ENCODE measurements at regions not wholly inside any gene's neighbourhood (a gene's known extent, or its start where the extent isn't known, plus 50 kb on each side); places are given as distances from the start of the nearest gene placed in this dataset.

DNA sequence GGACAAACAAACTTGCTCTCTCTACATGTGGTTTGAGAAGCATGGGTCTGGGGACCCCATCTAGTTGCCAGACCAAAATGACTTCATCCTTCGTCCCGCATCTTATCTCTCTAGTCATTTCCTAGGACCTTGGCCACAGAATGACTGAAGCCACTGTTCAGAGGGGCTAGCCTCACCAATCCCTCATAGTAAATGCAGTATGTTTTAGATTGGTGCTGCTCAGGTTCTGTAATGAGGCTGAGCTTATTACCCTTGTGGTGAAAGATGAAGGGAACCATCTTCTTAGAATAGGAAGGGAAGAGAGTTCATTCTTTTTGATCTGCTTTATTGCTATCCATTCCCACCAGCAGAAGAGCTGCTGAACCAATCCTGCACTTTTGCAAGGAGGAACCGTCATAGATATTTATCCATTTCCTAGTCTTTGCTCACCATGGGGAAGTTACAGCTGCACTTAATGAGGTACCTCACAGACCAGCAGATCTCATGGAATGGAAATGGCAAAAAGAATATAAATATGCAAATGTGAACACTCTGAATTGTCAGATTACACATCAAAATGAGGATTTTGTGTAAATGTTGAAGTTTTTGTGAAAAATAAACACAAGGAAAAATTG, 436.7 kb downstream of the LPIN1 start:
- H3K27ac ChIP-seq (ENCODE audit: low read length) = no peak overlapping the region
- in situ Hi-C loops (cut with HindIII; ENCODE audit: low pct_unique_long_range_greater_than_20kb, low sequenced_read_pairs) = no loop called here
- no peaks in the 10 kb centered on the region for H3K27me3 ChIP-seq (ENCODE audit: control insufficient read depth, insufficient read depth, low read length)
- CTCF ChIA-PET = no interaction called here
- POLR2A ChIA-PET = no interaction called here
- DNase-seq (ENCODE audit: low read depth, low spot score) (no peak), ATAC-seq (no peak)
- no TSS peak for BruUV-seq (replicated peaks)
- intact Hi-C loops (cut with micrococcal nuclease; ENCODE audit: unreplicated experiment) = no loop called here
- TF ChIP-seq POLR2AphosphoS5 (IDR thresholded peaks at IDR 0.05; ENCODE audit: low read depth, low read length) = no peak
- no peaks in the 10 kb centered on the region for H3K36me3 ChIP-seq (ENCODE audit: control insufficient read depth, insufficient read depth, low read length)
- no peak overlapping the region for H3K4me3 ChIP-seq (ENCODE audit: low read depth in 2 of 2, low read length in 2 of 2)
- H3K4me1 ChIP-seq (ENCODE audit: control insufficient read depth, insufficient read depth, low read length) = no peaks in the 10 kb centered on the region
- no peaks in the 10 kb centered on the region for H3K9me3 ChIP-seq (ENCODE audit: control insufficient read depth, insufficient read depth, low read depth, low read length)

- in situ Hi-C loops (cut with HindIII; ENCODE audit: low pct_unique_long_range_greater_than_20kb, low sequenced_read_pairs) = no loop called here
- no TSS peak for BruUV-seq (replicated peaks)
- TF ChIP-seq TCF7L2 (IDR thresholded peaks at IDR 0.05; ENCODE audit: low read depth, low read length) (no peak), POLR2AphosphoS5 (IDR thresholded peaks at IDR 0.05; ENCODE audit: low read depth, low read length) (no peak), SIN3A (IDR thresholded peaks at IDR 0.05; ENCODE audit: borderline replicate concordance, insufficient read depth, low read depth, low read length) (no peak), REST (IDR thresholded peaks at IDR 0.05; ENCODE audit: insufficient read depth in 1 of 2, low read depth in 2 of 2, low read length in 1 of 2) (no peak), CTCF (IDR thresholded peaks at IDR 0.05) (no peak)
- Histone ChIP-seq H3K4me1 (ENCODE audit: control insufficient read depth, insufficient read depth, low read length) (no peaks in the 10 kb centered on the region), H3K36me3 (ENCODE audit: control insufficient read depth, insufficient read depth, low read length) (no peaks in the 10 kb centered on the region), H3K27me3 (ENCODE audit: control insufficient read depth, insufficient read depth, low read length) (no peaks in the 10 kb centered on the region), H3K4me3 (ENCODE audit: low read depth in 2 of 2, low read length in 2 of 2) (no peak overlapping the region), H3K9me3 (ENCODE audit: control insufficient read depth, insufficient read depth, low read depth, low read length) (no peaks in the 10 kb centered on the region), H3K27ac (ENCODE audit: low read length) (no peak overlapping the region)
- no peak for ATAC-seq
- DNase-seq (ENCODE audit: low read depth, low spot score) = no peak
- ChIA-PET CTCF (no interaction called here), POLR2A (no interaction called here)
- intact Hi-C loops (cut with micrococcal nuclease; ENCODE audit: unreplicated experiment) = no loop called here
These were observed 446.3 kb downstream of the LPIN1 start for GRCh38 chr2:12192762-12193161.

DNA sequence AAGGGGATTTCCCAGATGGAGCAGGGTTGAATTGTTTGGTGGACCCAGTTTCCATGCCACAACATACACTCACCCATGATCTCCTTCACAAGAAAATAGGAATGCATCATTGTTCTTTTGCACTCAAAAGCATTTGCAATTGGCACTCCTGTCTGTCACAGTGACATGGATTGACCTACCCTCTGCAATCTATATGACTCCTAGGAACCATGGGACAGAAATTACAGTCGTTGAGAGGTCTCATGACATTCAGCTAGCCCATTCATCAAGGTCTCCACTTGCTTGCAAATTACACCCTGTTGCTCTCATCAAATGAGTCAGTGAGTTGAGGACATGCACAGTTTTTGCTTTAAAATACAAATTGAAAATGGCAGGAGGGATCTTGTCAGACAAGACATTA, 448.5 kb downstream of the LPIN1 start:
- no peaks in the 10 kb centered on the region for H3K36me3 ChIP-seq (ENCODE audit: control insufficient read depth, insufficient read depth, low read length)
- intact Hi-C loops (cut with micrococcal nuclease; ENCODE audit: unreplicated experiment) (no loop called here), in situ Hi-C loops (cut with HindIII; ENCODE audit: low pct_unique_long_range_greater_than_20kb, low sequenced_read_pairs) (no loop called here)
- POLR2A ChIA-PET = no interaction called here
- H3K9me3 ChIP-seq (ENCODE audit: control insufficient read depth, insufficient read depth, low read depth, low read length) = no peaks in the 10 kb centered on the region
- DNase-seq (ENCODE audit: low read depth, low spot score) (no peak), ATAC-seq (no peak)
- no peaks in the 10 kb centered on the region for H3K27me3 ChIP-seq (ENCODE audit: control insufficient read depth, insufficient read depth, low read length)
- H3K4me3 ChIP-seq (ENCODE audit: low read depth in 2 of 2, low read length in 2 of 2) = no peak overlapping the region
- no peak for TF ChIP-seq CTCF (IDR thresholded peaks at IDR 0.05)
- no peak overlapping the region for H3K27ac ChIP-seq (ENCODE audit: low read length)
- no TSS peak for BruUV-seq (replicated peaks)
- no peaks in the 10 kb centered on the region for H3K4me1 ChIP-seq (ENCODE audit: control insufficient read depth, insufficient read depth, low read length)
- CTCF ChIA-PET = interaction anchor here (0.7 kb wide), 1 partner anchor 55 kb away, joined by 8 read pairs; no protein-coding TSS in a partner anchor

Data from Panc1 (cell line).